ENCODE measurements at regions not wholly inside any gene's neighbourhood (a gene's known extent, or its start where the extent isn't known, plus 50 kb on each side); places are given as distances from the start of the nearest gene placed in this dataset.

DNA sequence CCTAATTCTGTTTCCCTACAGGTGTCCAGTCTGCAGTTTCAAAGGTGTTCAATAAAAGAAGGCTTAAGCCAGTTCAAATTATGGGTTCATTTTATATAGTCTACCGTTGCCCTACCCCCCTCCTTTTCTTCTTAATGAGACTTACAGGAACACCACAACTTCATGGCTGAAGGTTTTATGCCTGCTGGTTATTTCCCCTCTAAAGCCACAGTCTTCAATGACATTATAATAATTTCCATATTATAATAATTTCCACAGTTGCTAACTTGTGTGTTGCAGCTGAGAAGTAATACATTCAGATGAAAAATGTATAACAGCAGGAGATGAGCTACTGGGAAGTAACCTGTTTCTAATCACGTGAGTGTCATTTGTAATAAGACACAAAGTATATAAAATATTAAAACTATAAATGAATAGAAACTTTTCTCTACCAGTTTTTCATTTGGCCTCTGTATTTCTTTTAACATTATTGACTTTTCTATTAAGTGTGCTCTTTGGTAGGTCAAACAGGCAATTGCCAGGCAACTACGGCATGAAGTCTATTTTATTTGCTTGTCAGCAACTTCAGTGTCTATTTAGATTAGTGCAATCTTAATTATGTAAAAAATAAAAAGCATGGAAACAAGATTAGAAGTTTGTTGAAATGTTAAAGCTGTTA lies 120.5 kb upstream of the HMHB1 start:
- TF ChIP-seq CTCF (IDR thresholded peaks at IDR 0.05; ENCODE audit: low read depth, low read length) = no peak
- no peak for TF ChIP-seq EZH2phosphoT487 (IDR thresholded peaks at IDR 0.05; ENCODE audit: low read depth)
